ENCODE measurements at regions not wholly inside any gene's neighbourhood (a gene's known extent, or its start where the extent isn't known, plus 50 kb on each side); places are given as distances from the start of the nearest gene placed in this dataset.

DNA sequence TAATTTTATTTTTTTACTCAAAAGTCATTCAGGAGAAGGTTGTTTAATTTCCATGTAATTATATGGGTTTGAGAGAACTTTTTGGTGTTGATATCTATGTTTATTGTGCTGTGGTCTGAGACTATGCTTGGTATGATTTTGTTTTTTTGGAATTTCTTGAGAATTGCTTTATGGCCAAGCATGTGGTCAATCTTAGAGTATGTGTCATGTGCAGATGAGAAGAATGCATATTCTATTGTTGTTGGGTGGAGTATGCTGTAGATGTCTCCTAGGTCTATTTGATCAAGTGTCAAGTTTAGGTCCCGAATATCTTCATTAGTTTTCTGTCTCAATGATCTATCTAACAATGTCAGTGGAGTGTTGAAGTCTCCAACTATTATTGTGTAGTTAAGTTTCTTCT lies 134.9 kb downstream of the HMHB1 start:
- no peak for DNase-seq (ENCODE audit: low read depth, low spot score)
- TF ChIP-seq, protein P1, sequence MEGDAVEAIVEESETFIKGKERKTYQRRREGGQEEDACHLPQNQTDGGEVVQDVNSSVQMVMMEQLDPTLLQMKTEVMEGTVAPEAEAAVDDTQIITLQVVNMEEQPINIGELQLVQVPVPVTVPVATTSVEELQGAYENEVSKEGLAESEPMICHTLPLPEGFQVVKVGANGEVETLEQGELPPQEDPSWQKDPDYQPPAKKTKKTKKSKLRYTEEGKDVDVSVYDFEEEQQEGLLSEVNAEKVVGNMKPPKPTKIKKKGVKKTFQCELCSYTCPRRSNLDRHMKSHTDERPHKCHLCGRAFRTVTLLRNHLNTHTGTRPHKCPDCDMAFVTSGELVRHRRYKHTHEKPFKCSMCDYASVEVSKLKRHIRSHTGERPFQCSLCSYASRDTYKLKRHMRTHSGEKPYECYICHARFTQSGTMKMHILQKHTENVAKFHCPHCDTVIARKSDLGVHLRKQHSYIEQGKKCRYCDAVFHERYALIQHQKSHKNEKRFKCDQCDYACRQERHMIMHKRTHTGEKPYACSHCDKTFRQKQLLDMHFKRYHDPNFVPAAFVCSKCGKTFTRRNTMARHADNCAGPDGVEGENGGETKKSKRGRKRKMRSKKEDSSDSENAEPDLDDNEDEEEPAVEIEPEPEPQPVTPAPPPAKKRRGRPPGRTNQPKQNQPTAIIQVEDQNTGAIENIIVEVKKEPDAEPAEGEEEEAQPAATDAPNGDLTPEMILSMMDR (IDR thresholded peaks at IDR 0.05; ENCODE audit: insufficient read depth, low read length, missing control alignments): no peak
- no peak overlapping the region for H3K4me3 ChIP-seq (ENCODE audit: low read depth, low read length)
- ChIA-PET CTCF (no interaction called here), POLR2A (no interaction called here)

DNA sequence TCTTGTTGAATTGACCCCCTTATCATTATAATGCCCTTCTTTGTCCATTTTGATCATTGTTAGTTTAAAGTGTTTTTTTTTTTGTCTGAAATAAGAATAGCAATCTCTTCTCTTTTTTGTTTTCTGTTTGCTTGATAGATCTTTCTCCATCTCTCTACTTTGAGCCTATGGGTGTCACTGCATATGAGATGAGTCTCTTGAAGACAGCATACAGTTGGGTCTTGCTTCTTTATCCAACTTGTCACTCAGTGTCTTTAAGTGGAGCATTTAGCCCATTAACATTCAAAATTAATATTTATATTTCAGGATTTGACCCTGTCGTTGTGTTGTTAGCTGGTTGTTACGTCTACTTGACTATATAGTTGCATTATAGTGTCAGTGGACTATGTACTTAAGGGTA lies 135.4 kb downstream of the HMHB1 start:
- TF ChIP-seq, protein P1 (IDR thresholded peaks at IDR 0.05; ENCODE audit: insufficient read depth, low read length, missing control alignments): no peak
- no peak for DNase-seq (ENCODE audit: low read depth, low spot score)
- POLR2A ChIA-PET: no interaction called here
- CTCF ChIA-PET: no interaction called here
- H3K4me3 ChIP-seq (ENCODE audit: low read depth, low read length): no peak overlapping the region

DNA sequence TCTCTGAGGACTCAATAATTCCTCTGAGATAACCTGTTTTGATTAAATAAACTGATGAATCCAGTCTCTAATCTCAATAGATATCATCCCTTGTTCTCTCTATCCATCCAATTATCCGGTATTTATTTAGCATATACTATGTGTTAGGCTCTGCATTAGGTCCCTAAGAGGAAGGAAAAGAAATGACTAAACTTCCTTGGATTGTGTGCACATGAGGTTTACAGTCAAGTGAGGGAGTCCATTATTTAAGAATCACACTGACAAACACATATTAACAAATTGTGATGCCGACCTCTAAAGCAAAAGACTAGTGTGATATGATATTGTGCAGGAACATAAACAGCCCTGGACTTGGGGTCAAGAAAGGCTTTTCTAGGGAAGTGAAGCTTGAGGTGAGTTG lies 140.8 kb downstream of the HMHB1 start:
- POLR2A ChIA-PET: no interaction called here
- CTCF ChIA-PET: no interaction called here
- no peak overlapping the region for H3K4me3 ChIP-seq (ENCODE audit: low read depth, low read length)
- DNase-seq (ENCODE audit: low read depth, low spot score): no peak
- TF ChIP-seq, protein P1 (IDR thresholded peaks at IDR 0.05; ENCODE audit: insufficient read depth, low read length, missing control alignments): no peak

GRCh38 chr5:143953851-143954250 lies 141.9 kb downstream of the HMHB1 start:
- CTCF ChIA-PET: interaction anchor here (1.4 to 1.7 kb wide), 2 partner anchors 11 to 37 kb away, joined by 3 to 5 read pairs; no protein-coding TSS in a partner anchor

DNA sequence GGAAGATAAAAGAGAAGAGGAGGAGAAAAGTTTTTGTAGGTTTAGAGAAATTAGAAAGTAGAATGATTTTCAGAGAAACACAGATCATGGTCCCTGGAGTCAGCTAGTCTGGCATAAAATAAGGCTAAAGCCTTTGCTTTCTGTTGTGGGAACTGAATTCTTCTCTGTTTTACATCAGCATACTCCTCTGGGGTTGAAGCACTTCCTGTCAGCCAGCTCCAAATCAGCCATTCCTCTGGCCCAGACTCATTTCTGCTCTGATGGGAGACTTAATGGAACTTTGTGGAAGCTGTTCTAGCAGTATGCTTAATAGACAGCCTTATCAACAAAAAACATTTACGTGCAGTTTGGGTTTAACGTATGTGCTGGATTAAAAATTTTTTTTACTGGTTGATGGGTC lies 143.2 kb downstream of the HMHB1 start:
- ChIA-PET CTCF (interaction anchor here (1.5 to 1.7 kb wide), 2 partner anchors 10 to 130 kb away, joined by 4 to 5 read pairs; no protein-coding TSS in a partner anchor), POLR2A (interaction anchor here (0.6 kb wide), 1 partner anchor 29 kb away, joined by 3 read pairs; no protein-coding TSS in a partner anchor)
- DNase-seq (ENCODE audit: low read depth, low spot score): peak; percentile 37
- TF ChIP-seq, protein P1 (IDR thresholded peaks at IDR 0.05; ENCODE audit: insufficient read depth, low read length, missing control alignments): no peak
- H3K4me3 ChIP-seq (ENCODE audit: low read depth, low read length): no peak overlapping the region

More at GRCh38 chr5:143953851-143954250, 141.9 kb downstream of the HMHB1 start:
- no peak overlapping the region for H3K4me3 ChIP-seq (ENCODE audit: low read depth, low read length)
- DNase-seq (ENCODE audit: low read depth, low spot score): no peak
- TF ChIP-seq, protein P1 (IDR thresholded peaks at IDR 0.05; ENCODE audit: insufficient read depth, low read length, missing control alignments): no peak
- POLR2A ChIA-PET: interaction anchor here (0.6 kb wide), 1 partner anchor 318 kb away, joined by 3 read pairs; no protein-coding TSS in a partner anchor

- ChIA-PET CTCF (interaction anchor here (0.7 to 1.0 kb wide), 2 partner anchors 554 to 1033 kb away, joined by 3 to 4 read pairs; partner anchors contain the start of gene NR3C1), POLR2A (no interaction called here)
- DNase-seq (ENCODE audit: low read depth, low spot score): no peak
- TF ChIP-seq, protein P1 (IDR thresholded peaks at IDR 0.05; ENCODE audit: insufficient read depth, low read length, missing control alignments): no peak
- no peak overlapping the region for H3K4me3 ChIP-seq (ENCODE audit: low read depth, low read length)
Measured at GRCh38 chr5:143957455-143957854, 145.5 kb downstream of the HMHB1 start.
